WTC11 (cell line): ENCODE measurements at regions not wholly inside any gene's neighbourhood (a gene's known extent, or its start where the extent isn't known, plus 50 kb on each side); places are given as distances from the start of the nearest gene placed in this dataset.

Experiments used
- ATAC-seq: fragments of 200-7000 bp; cut with Tn5 transposase; 2 replicates; pipeline ENCODE4 v1.10.0; 2021; ENCODE audit warnings: mild to moderate bottlenecking, moderate library complexity
- CTCF ChIA-PET: fragments of 300-600 bp; sonication (Branson Sonifier 250); formaldehyde crosslinking; loops from one replicate; lab custom pipeline; 2021; ENCODE audit warnings: antibody characterized with exemption; lab: Charles Lee
- POLR2A ChIA-PET: fragments of 350-600 bp; sonication (Branson Sonifier 250); formaldehyde crosslinking; loops from one replicate; lab custom pipeline; 2021; ENCODE audit warnings: antibody characterized with exemption; lab: Charles Lee
- DNase-seq: peaks from one replicate; pipeline ENCODE4 v3.0.0; 2021; ENCODE audit warnings: low spot score
- H3K27ac Mint-ChIP-seq: 2 replicates; pipeline ENCODE4 v1.8.0; 2021; ENCODE audit warnings: mixed read lengths
- H3K27me3 Mint-ChIP-seq: 2 replicates; pipeline ENCODE4 v1.8.0; 2021; ENCODE audit warnings: low read depth, mild to moderate bottlenecking, moderate library complexity, mixed read lengths
- H3K36me3 Mint-ChIP-seq: 2 replicates; pipeline ENCODE4 v1.8.0; 2021; ENCODE audit warnings: mixed read lengths
- H3K4me1 Mint-ChIP-seq: 2 replicates; pipeline ENCODE4 v1.8.0; 2022; ENCODE audit warnings: mixed read lengths
- H3K4me3 Mint-ChIP-seq: 2 replicates; pipeline ENCODE4 v1.8.0; 2021; ENCODE audit warnings: mild to moderate bottlenecking, moderate library complexity, mixed read lengths
- H3K9me3 Mint-ChIP-seq: 2 replicates; pipeline ENCODE4 v1.8.0; 2021; ENCODE audit warnings: mixed read lengths
- EMX1 ChIP-seq: fragments of 250-450 bp; sonication (Bioruptor Pico); IDR thresholded peaks from 2 replicates; pipeline ENCODE4 v1.8.0; 2021; ENCODE audit warnings: mild to moderate bottlenecking
- ETV6 ChIP-seq: sonication (generic); formaldehyde crosslinking; IDR thresholded peaks from 2 replicates; pipeline ENCODE4 v1.8.1; 2022; ENCODE audit warnings: mild to moderate bottlenecking, missing genetic modification reagents
- FOXP1 ChIP-seq: sonication (generic); formaldehyde crosslinking; IDR thresholded peaks from 2 replicates; pipeline ENCODE4 v1.8.0; 2022; ENCODE audit warnings: missing genetic modification reagents, mild to moderate bottlenecking, moderate library complexity, borderline replicate concordance
- GABPB1 ChIP-seq: sonication (generic); formaldehyde crosslinking; IDR thresholded peaks from 2 replicates; pipeline ENCODE4 v1.8.1; 2023; ENCODE audit warnings: mild to moderate bottlenecking, missing genetic modification reagents
- GTF2I ChIP-seq: fragments of 250-450 bp; sonication (Bioruptor Pico); conservative IDR thresholded peaks from 2 replicates; pipeline ENCODE4 v1.4.0; 2021; ENCODE audit warnings: mild to moderate bottlenecking
- HMGA2 ChIP-seq: fragments of 250-450 bp; sonication (Bioruptor Pico); IDR thresholded peaks from 2 replicates; pipeline ENCODE4 v1.4.0; 2021; ENCODE audit warnings: mild to moderate bottlenecking, moderate library complexity
- NFATC4 ChIP-seq: fragments of 250-450 bp; sonication (Bioruptor Pico); IDR thresholded peaks from 2 replicates; pipeline ENCODE4 v1.9.0; 2021; ENCODE audit warnings: mild to moderate bottlenecking
- NR1H2 ChIP-seq: sonication (generic); formaldehyde crosslinking; IDR thresholded peaks from 2 replicates; pipeline ENCODE4 v1.9.0; 2021; ENCODE audit warnings: mild to moderate bottlenecking, moderate library complexity, missing genetic modification reagents
- SMAD3 ChIP-seq: sonication (generic); formaldehyde crosslinking; IDR thresholded peaks from 2 replicates; pipeline ENCODE4 v1.8.0; 2022; ENCODE audit warnings: missing genetic modification reagents, mild to moderate bottlenecking, borderline replicate concordance
- SMAD4 ChIP-seq: sonication (generic); formaldehyde crosslinking; IDR thresholded peaks from 2 replicates; pipeline ENCODE4 v1.8.0; 2022; ENCODE audit warnings: mild to moderate bottlenecking, missing genetic modification reagents
- TCF7 ChIP-seq: sonication (generic); formaldehyde crosslinking; IDR thresholded peaks from 2 replicates; pipeline ENCODE4 v1.8.0; 2022; ENCODE audit warnings: mild to moderate bottlenecking, low read depth, missing genetic modification reagents, moderate library complexity
- TEAD1 ChIP-seq: sonication (generic); formaldehyde crosslinking; IDR thresholded peaks from 2 replicates; pipeline ENCODE4 v1.8.0; 2022; ENCODE audit warnings: mild to moderate bottlenecking, missing genetic modification reagents
- ZNF121 ChIP-seq: sonication (generic); formaldehyde crosslinking; IDR thresholded peaks from 2 replicates; pipeline ENCODE4 v1.8.0; 2023; ENCODE audit warnings: missing genetic modification reagents
- ZNF138 ChIP-seq: sonication (generic); formaldehyde crosslinking; conservative IDR thresholded peaks from 2 replicates; pipeline ENCODE4 v1.8.1; 2022; ENCODE audit warnings: mild to moderate bottlenecking, moderate library complexity, missing genetic modification reagents
- ZNF317 ChIP-seq: sonication (generic); formaldehyde crosslinking; IDR thresholded peaks from 2 replicates; pipeline ENCODE4 v1.8.1; 2023; ENCODE audit warnings: low read depth, mild to moderate bottlenecking, moderate library complexity, missing genetic modification reagents, borderline replicate concordance
- TF ChIP-seq, protein P1 (sequence below): sonication (generic); formaldehyde crosslinking; IDR thresholded peaks from 2 replicates; pipeline ENCODE4 v1.8.0; 2023; ENCODE audit warnings: missing genetic modification reagents
- TF ChIP-seq, protein P2 (sequence below): sonication (generic); formaldehyde crosslinking; IDR thresholded peaks from 2 replicates; pipeline ENCODE4 v1.8.1; 2022; ENCODE audit warnings: mild to moderate bottlenecking, moderate library complexity, missing genetic modification reagents
- TF ChIP-seq, protein P3 (sequence below): fragments of 250-450 bp; sonication (Bioruptor Pico); IDR thresholded peaks from 2 replicates; pipeline ENCODE4 v1.9.0; 2021; ENCODE audit warnings: mild to moderate bottlenecking
- TF ChIP-seq, protein P4 (sequence below): sonication (generic); formaldehyde crosslinking; conservative IDR thresholded peaks from 2 replicates; pipeline ENCODE4 v1.8.1; 2022; ENCODE audit warnings: mild to moderate bottlenecking, missing genetic modification reagents
- TF ChIP-seq, protein P5 (sequence below): fragments of 250-450 bp; sonication (Bioruptor Pico); IDR thresholded peaks from 2 replicates; pipeline ENCODE4 v1.9.0; 2021; ENCODE audit warnings: moderate library complexity, mild to moderate bottlenecking, inconsistent platforms, borderline replicate concordance
- TF ChIP-seq, protein P6 (sequence below): sonication (generic); formaldehyde crosslinking; IDR thresholded peaks from 2 replicates; pipeline ENCODE4 v1.8.1; 2023; ENCODE audit warnings: mild to moderate bottlenecking, moderate library complexity, missing genetic modification reagents
- TF ChIP-seq, protein P7 (sequence below): sonication (generic); formaldehyde crosslinking; IDR thresholded peaks from 2 replicates; pipeline ENCODE4 v1.8.1; 2022; ENCODE audit warnings: mild to moderate bottlenecking, missing genetic modification reagents, moderate library complexity, borderline replicate concordance
- TF ChIP-seq, protein P8 (sequence below): sonication (generic); formaldehyde crosslinking; IDR thresholded peaks from 2 replicates; pipeline ENCODE4 v1.8.1; 2022; ENCODE audit warnings: low read depth, missing genetic modification reagents, borderline replicate concordance

DNA sequence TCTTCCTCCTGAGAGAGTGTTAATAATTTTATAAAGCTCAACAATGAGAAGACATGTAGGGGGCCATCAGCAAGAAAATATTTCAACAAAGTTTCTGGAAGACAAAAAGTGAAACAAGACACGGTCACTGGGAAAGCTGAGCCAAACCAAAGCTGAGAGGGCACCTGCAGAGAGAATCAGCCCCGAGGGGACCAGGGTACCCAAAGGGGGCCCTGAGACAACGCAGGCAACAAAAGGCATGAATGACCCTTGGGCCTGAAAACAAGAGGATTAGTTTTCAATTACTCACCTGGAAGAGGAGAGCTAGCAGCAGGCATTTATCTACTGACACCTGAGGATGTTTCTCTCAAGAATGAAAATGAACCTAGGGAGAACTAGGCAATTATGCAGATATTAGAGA, 461.2 kb upstream of the MGMT start:
- ATAC-seq (peak; percentile 32; the same call in 1 of the 2 replicates), DNase-seq (no peak)
- no peak overlapping the region for H3K27ac Mint-ChIP-seq

DNA sequence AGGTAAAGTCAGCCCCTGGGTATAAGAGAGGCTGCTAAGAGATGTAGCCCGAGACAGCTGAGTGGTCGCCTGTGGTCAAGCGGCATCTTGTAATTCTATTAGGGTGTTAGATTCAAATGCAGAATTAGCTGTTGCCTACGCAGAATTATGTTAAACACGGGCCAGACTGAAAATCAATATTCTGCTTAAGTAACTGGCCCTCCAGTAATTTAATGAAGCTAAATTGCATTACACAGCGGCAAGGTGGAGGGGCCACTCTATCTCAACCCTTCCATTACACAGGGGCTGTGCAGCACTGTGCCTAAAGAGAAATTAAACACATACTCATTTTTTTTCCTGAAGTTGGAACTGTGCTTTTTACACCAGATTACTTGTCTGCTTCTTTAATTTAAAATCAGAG, 448.5 kb upstream of the MGMT start:
- H3K4me3 Mint-ChIP-seq, result no peak overlapping the region
- H3K4me1 Mint-ChIP-seq, result peaks cover 36% of the 10 kb centered on the region
- POLR2A ChIA-PET, result no interaction called here
- DNase-seq (no peak), ATAC-seq (no peak)
- CTCF ChIA-PET, result no interaction called here
- H3K9me3 Mint-ChIP-seq, result no peaks in the 10 kb centered on the region
- H3K36me3 Mint-ChIP-seq, result no peaks in the 10 kb centered on the region
- H3K27me3 Mint-ChIP-seq, result peaks cover 2% of the 10 kb centered on the region; the same call in 1 of the 2 replicates
- TF ChIP-seq, protein P1, sequence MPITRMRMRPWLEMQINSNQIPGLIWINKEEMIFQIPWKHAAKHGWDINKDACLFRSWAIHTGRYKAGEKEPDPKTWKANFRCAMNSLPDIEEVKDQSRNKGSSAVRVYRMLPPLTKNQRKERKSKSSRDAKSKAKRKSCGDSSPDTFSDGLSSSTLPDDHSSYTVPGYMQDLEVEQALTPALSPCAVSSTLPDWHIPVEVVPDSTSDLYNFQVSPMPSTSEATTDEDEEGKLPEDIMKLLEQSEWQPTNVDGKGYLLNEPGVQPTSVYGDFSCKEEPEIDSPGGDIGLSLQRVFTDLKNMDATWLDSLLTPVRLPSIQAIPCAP (CRISPR knock-in tag), result no peak
- H3K27ac Mint-ChIP-seq, result no peak overlapping the region

More for the DNA sequence above, 461.2 kb upstream of the MGMT start:
- H3K4me3 Mint-ChIP-seq, result no peak overlapping the region
- H3K36me3 Mint-ChIP-seq, result peaks cover 2% of the 10 kb centered on the region; the same call in 1 of the 2 replicates
- H3K27me3 Mint-ChIP-seq, result peaks cover 5% of the 10 kb centered on the region; the same call in 1 of the 2 replicates
- TF ChIP-seq, protein P2, sequence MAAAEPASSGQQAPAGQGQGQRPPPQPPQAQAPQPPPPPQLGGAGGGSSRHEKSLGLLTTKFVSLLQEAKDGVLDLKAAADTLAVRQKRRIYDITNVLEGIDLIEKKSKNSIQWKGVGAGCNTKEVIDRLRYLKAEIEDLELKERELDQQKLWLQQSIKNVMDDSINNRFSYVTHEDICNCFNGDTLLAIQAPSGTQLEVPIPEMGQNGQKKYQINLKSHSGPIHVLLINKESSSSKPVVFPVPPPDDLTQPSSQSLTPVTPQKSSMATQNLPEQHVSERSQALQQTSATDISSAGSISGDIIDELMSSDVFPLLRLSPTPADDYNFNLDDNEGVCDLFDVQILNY (CRISPR knock-in tag), result no peak
- no peak for TF ChIP-seq ZNF121 (CRISPR knock-in tag)
- TF ChIP-seq TEAD1, result no peak
- TF ChIP-seq, protein P3, sequence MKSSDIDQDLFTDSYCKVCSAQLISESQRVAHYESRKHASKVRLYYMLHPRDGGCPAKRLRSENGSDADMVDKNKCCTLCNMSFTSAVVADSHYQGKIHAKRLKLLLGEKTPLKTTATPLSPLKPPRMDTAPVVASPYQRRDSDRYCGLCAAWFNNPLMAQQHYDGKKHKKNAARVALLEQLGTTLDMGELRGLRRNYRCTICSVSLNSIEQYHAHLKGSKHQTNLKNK (CRISPR knock-in tag), result no peak
- TF ChIP-seq GABPB1 (CRISPR knock-in tag), result no peak
- TF ChIP-seq SMAD3, result no peak
- TF ChIP-seq EMX1 (CRISPR knock-in tag), result no peak
- TF ChIP-seq ZNF138, result no peak
- no peak for TF ChIP-seq GTF2I (CRISPR knock-in tag)
- TF ChIP-seq, protein P4, sequence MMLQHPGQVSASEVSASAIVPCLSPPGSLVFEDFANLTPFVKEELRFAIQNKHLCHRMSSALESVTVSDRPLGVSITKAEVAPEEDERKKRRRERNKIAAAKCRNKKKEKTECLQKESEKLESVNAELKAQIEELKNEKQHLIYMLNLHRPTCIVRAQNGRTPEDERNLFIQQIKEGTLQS (CRISPR knock-in tag), result no peak
- TF ChIP-seq, protein P5, sequence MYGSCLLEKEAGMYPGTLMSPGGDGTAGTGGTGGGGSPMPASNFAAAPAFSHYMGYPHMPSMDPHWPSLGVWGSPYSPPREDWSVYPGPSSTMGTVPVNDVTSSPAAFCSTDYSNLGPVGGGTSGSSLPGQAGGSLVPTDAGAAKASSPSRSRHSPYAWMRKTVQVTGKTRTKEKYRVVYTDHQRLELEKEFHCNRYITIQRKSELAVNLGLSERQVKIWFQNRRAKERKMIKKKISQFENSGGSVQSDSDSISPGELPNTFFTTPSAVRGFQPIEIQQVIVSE (CRISPR knock-in tag), result no peak
- TF ChIP-seq, protein P6, sequence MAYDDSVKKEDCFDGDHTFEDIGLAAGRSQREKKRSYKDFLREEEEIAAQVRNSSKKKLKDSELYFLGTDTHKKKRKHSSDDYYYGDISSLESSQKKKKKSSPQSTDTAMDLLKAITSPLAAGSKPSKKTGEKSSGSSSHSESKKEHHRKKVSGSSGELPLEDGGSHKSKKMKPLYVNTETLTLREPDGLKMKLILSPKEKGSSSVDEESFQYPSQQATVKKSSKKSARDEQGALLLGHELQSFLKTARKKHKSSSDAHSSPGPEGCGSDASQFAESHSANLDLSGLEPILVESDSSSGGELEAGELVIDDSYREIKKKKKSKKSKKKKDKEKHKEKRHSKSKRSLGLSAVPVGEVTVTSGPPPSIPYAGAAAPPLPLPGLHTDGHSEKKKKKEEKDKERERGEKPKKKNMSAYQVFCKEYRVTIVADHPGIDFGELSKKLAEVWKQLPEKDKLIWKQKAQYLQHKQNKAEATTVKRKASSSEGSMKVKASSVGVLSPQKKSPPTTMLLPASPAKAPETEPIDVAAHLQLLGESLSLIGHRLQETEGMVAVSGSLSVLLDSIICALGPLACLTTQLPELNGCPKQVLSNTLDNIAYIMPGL (CRISPR knock-in tag), result no peak
- TF ChIP-seq NFATC4 (CRISPR knock-in tag), result no peak
- no peak for TF ChIP-seq FOXP1 (CRISPR knock-in tag)
- no peak for TF ChIP-seq ETV6 (CRISPR knock-in tag)
- no peak for TF ChIP-seq NR1H2 (CRISPR knock-in tag)
- no peak for TF ChIP-seq TCF7 (CRISPR knock-in tag)
- TF ChIP-seq SMAD4 (CRISPR knock-in tag), result no peak
- H3K9me3 Mint-ChIP-seq, result peaks cover 10% of the 10 kb centered on the region
- CTCF ChIA-PET, result no interaction called here
- peaks cover 11% of the 10 kb centered on the region for H3K4me1 Mint-ChIP-seq
- POLR2A ChIA-PET, result no interaction called here

DNA sequence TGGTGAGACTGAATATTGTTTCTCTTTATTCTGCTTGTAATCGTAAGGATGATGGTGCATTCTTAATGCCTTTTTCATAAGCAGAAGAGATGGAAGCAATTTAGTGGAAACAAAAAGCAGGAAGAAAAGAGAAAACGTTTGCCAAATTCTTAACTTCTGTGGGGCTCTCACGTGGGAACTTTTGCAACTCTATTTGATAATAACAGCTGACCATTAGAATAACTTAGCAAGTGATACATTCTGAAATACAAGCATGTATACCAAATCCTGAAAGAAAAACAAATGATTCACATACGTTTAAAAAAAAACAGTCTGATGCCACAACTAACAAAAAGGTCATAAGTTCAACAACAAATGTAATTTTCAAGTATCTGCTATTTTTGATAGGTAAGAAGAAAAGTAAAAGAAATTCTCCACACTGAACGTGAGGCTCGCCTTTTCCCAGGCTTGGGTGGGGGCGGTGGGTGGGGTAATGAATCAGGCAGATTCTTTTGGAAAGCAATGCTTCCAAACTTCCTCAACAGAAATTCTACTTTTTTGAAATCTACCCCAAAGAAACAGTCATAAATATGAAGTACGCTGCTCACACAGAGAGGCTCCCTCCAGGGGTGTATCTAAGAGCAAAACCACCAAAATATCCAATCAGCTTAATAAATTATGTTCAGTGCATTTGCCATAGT, 446.2 kb upstream of the MGMT start:
- ChIA-PET POLR2A (no interaction called here), CTCF (no interaction called here)
- ATAC-seq, result no peak
- H3K36me3 Mint-ChIP-seq, result no peaks in the 10 kb centered on the region
- H3K9me3 Mint-ChIP-seq, result no peaks in the 10 kb centered on the region
- no peak overlapping the region for H3K27ac Mint-ChIP-seq
- no peak overlapping the region for H3K4me3 Mint-ChIP-seq
- no peak for DNase-seq
- H3K4me1 Mint-ChIP-seq, result peaks cover 53% of the 10 kb centered on the region
- peaks cover 2% of the 10 kb centered on the region; the same call in 1 of the 2 replicates for H3K27me3 Mint-ChIP-seq
- TF ChIP-seq HMGA2 (no peak), ZNF317 (CRISPR knock-in tag) (no peak)
- TF ChIP-seq, protein P7, sequence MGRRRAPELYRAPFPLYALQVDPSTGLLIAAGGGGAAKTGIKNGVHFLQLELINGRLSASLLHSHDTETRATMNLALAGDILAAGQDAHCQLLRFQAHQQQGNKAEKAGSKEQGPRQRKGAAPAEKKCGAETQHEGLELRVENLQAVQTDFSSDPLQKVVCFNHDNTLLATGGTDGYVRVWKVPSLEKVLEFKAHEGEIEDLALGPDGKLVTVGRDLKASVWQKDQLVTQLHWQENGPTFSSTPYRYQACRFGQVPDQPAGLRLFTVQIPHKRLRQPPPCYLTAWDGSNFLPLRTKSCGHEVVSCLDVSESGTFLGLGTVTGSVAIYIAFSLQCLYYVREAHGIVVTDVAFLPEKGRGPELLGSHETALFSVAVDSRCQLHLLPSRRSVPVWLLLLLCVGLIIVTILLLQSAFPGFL, result no peak
- TF ChIP-seq, protein P8, sequence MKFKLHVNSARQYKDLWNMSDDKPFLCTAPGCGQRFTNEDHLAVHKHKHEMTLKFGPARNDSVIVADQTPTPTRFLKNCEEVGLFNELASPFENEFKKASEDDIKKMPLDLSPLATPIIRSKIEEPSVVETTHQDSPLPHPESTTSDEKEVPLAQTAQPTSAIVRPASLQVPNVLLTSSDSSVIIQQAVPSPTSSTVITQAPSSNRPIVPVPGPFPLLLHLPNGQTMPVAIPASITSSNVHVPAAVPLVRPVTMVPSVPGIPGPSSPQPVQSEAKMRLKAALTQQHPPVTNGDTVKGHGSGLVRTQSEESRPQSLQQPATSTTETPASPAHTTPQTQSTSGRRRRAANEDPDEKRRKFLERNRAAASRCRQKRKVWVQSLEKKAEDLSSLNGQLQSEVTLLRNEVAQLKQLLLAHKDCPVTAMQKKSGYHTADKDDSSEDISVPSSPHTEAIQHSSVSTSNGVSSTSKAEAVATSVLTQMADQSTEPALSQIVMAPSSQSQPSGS (CRISPR knock-in tag), result no peak
- TF ChIP-seq, protein P6 (CRISPR knock-in tag), result no peak
